Esophagus muscularis mucosa (tissue), 4 donors: ENCODE measurements at regions not wholly inside any gene's neighbourhood (a gene's known extent, or its start where the extent isn't known, plus 50 kb on each side); places are given as distances from the start of the nearest gene placed in this dataset.

Source experiments
- EP300 ChIP-seq: sonication (generic); formaldehyde crosslinking; IDR thresholded peaks from one replicate; pipeline ENCODE4 v1.6.1; 2017; ENCODE audit warnings: antibody characterized with exemption
- POLR2A ChIP-seq: fragments of 450-650 bp; IDR thresholded peaks from one replicate; pipeline ENCODE4 v1.6.1; 2017; ENCODE audit warnings: antibody characterized with exemption, moderate library complexity, mild to moderate bottlenecking, low read depth
- POLR2AphosphoS5 ChIP-seq, 2 donors: sonication (generic); formaldehyde crosslinking; IDR thresholded peaks; one replicate each; pipeline ENCODE4 v1.6.1; 2017; ENCODE audit warnings: antibody characterized with exemption in 2 of 2
- TF ChIP-seq, protein P1 (sequence below), 3 experiments: fragments of 200-600 bp in 2 of 3; fragments of 450-650 bp in 1 of 3; sonication (generic) in 2 of 3; IDR thresholded peaks; one replicate each; pipeline ENCODE4 v1.5.1; 2017 to 2019; ENCODE audit warnings: antibody characterized with exemption in 3 of 3, mild to moderate bottlenecking in 2 of 3, moderate library complexity in 1 of 3

DNA sequence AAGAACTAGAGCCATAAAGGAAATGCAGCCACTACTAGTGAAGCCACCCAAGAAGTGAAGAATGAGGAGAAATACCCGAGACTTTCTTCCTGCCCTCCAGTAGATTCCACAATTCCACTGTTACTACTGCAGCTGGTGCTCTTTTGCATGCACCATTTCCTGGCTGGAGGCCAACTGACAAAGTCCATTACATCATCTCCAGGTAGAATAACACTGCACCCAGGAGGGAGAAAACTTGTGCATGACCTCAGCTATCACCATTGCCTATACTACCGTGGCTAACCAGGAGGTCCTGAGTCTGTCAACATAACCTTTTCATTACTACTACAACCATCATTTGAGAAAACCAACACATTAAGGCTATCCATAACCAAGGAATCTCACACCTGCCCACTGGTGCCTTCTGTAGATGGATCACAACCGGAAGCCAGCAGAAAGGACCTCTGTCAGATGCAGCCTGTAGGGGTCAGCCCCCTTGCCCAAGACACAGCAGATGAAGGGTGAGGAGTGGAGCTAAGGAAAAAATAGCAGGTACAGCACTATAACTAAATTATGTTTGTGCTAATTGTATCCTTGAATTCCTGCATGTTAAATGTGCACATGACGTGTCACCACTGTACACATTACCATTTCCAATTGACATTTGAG lies 200.8 kb upstream of the C2CD4B start:
- TF ChIP-seq POLR2A (no peak), EP300 (no peak), POLR2AphosphoS5 (IDR thresholded peaks at IDR 0.05) (no peak)
- TF ChIP-seq, protein P1, sequence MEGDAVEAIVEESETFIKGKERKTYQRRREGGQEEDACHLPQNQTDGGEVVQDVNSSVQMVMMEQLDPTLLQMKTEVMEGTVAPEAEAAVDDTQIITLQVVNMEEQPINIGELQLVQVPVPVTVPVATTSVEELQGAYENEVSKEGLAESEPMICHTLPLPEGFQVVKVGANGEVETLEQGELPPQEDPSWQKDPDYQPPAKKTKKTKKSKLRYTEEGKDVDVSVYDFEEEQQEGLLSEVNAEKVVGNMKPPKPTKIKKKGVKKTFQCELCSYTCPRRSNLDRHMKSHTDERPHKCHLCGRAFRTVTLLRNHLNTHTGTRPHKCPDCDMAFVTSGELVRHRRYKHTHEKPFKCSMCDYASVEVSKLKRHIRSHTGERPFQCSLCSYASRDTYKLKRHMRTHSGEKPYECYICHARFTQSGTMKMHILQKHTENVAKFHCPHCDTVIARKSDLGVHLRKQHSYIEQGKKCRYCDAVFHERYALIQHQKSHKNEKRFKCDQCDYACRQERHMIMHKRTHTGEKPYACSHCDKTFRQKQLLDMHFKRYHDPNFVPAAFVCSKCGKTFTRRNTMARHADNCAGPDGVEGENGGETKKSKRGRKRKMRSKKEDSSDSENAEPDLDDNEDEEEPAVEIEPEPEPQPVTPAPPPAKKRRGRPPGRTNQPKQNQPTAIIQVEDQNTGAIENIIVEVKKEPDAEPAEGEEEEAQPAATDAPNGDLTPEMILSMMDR (IDR thresholded peaks at IDR 0.05) = no peak
